ENCODE measurements at regions not wholly inside any gene's neighbourhood (a gene's known extent, or its start where the extent isn't known, plus 50 kb on each side); places are given as distances from the start of the nearest gene placed in this dataset.

DNA sequence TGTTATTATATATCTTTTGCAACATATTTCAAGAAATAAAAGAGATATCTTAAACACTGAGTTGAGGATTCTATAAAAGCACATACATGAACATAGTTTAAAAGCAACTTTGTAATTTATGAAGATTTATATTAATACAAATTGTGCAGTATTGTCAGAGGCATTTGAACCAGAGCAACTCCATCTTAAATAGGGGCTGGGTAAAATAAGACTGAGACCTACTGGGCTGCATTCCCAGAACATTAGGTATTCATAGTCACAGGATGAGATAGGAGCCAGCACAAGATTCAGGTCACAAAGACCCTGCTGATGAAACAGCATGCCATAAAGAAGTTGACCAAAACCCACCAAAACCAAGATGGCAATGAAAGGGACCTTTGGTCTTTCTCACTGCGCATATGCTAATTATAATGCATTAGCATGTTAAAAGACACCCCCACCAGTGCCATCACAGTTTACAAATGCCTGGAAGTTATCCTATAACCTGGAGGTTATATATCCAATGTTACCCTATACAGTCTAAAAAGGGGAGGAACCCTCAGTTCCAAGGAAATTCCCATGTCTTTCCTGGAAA lies 320.2 kb downstream of the FAM170A start:
- TF ChIP-seq, protein P1, sequence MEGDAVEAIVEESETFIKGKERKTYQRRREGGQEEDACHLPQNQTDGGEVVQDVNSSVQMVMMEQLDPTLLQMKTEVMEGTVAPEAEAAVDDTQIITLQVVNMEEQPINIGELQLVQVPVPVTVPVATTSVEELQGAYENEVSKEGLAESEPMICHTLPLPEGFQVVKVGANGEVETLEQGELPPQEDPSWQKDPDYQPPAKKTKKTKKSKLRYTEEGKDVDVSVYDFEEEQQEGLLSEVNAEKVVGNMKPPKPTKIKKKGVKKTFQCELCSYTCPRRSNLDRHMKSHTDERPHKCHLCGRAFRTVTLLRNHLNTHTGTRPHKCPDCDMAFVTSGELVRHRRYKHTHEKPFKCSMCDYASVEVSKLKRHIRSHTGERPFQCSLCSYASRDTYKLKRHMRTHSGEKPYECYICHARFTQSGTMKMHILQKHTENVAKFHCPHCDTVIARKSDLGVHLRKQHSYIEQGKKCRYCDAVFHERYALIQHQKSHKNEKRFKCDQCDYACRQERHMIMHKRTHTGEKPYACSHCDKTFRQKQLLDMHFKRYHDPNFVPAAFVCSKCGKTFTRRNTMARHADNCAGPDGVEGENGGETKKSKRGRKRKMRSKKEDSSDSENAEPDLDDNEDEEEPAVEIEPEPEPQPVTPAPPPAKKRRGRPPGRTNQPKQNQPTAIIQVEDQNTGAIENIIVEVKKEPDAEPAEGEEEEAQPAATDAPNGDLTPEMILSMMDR (IDR thresholded peaks at IDR 0.05) = no peak
- TF ChIP-seq POLR2AphosphoS5 (IDR thresholded peaks at IDR 0.05; ENCODE audit: insufficient read depth in 1 of 2, low read depth in 1 of 2) = no peak
